ENCODE measurements at regions not wholly inside any gene's neighbourhood (a gene's known extent, or its start where the extent isn't known, plus 50 kb on each side); places are given as distances from the start of the nearest gene placed in this dataset.

- no peak for TF ChIP-seq CTCF (IDR thresholded peaks at IDR 0.05)
- no peak for TF ChIP-seq POLR2A (IDR thresholded peaks at IDR 0.05)
Measured at GRCh38 chr18:78543201-78543725, 436.4 kb upstream of the SALL3 start.

Data from heart left ventricle (tissue), 13 donors.